VCaP (cell line): ENCODE measurements at regions not wholly inside any gene's neighbourhood (a gene's known extent, or its start where the extent isn't known, plus 50 kb on each side); places are given as distances from the start of the nearest gene placed in this dataset.
A peak's percentile ranks its signal among the peaks of the same experiment; 100 is the strongest.
"Not testable (repeated sequence)": the region's sequence is repeated elsewhere in the genome, so short reads cannot be mapped to it uniquely, and the experiment has no call there.

Experiments used
- H3K27ac ChIP-seq: fragments of 450-650 bp; 2 replicates; pipeline ENCODE4 v1.5.1; 2017
- TF ChIP-seq, protein P1 (sequence below): fragments of 450-650 bp; conservative IDR thresholded peaks from 2 replicates; pipeline ENCODE4 v1.5.1; 2017; ENCODE audit warnings: mild to moderate bottlenecking, moderate library complexity

DNA sequence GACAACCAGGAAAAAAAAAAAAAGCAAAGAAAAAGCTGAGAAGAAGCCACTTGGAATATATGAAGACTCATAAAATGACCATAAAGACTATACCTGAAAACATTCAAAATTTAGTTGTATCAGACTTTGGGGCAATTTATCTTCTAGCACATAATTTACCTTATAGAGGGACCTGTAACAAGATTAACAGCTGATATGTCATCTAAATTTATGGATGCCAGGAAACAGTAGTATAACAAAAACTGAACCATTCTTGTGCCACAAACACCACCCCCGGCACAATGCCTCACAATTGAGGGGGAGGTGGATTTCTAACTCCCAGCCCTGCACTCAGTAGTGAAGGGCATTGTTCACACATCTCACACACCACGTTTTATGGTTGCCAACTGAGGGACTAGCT is 1352.0 kb downstream of the BRINP3 start:
- TF ChIP-seq, protein P1, sequence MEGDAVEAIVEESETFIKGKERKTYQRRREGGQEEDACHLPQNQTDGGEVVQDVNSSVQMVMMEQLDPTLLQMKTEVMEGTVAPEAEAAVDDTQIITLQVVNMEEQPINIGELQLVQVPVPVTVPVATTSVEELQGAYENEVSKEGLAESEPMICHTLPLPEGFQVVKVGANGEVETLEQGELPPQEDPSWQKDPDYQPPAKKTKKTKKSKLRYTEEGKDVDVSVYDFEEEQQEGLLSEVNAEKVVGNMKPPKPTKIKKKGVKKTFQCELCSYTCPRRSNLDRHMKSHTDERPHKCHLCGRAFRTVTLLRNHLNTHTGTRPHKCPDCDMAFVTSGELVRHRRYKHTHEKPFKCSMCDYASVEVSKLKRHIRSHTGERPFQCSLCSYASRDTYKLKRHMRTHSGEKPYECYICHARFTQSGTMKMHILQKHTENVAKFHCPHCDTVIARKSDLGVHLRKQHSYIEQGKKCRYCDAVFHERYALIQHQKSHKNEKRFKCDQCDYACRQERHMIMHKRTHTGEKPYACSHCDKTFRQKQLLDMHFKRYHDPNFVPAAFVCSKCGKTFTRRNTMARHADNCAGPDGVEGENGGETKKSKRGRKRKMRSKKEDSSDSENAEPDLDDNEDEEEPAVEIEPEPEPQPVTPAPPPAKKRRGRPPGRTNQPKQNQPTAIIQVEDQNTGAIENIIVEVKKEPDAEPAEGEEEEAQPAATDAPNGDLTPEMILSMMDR, result no peak
- no peak overlapping the region for H3K27ac ChIP-seq

DNA sequence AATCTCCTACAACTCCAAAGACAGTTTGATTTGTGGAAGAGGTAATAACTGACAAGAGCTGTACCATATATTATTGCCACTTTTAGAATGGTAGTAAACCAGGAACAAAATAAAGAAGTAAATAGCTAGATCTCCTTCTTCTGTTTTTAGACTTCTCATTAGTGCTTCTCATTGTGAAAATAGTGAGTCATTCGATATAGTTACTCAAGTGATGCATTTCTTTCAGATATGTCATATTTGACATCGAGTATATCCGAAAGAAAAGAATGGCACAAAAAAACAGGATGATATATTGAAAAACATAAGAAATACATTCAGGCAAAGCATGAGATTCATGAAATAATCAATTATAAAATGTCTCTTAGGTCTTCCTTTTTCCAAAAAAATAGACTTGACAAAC is 1346.1 kb downstream of the BRINP3 start:
- H3K27ac ChIP-seq, result no peak overlapping the region
- TF ChIP-seq, protein P1, result no peak

DNA sequence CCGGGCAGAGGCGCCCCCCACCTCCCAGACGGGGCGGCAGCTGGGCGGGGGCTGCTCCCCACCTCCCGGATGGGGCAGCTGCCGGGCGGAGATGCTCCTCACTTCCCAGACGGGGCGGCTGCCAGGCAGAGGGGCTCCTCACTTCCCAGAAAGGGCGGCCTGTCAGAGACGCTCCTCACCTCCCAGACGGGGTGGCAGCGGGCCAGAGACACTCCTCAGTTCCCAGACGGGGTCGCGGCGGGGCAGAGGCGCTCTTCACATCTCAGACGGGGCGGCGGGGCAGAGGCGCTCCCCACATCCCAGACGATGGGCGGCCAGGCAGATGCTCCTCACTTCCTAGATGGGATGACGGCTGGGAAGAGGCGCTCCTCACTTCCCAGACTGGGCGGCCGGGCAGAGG is 1337.9 kb downstream of the BRINP3 start:
- not testable (repeated sequence) for H3K27ac ChIP-seq

DNA sequence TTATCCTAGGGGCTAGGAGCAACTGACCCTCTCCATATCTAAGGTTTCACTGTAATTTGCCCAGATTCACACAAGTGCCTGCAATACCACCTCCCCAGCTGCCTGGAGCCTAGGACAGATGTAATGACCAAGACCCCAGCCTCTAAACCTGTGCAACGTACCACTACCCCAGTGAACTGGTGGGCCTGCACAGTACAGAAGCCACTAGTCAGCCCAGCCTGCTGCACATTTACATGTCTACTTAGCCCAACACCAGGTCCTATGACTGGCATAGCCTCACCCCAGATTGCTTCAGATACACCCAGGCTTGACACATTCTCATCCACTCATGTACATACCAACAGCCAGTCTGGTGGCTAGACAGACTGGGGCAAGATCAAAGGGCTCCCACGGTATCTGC is 1336.6 kb downstream of the BRINP3 start:
- TF ChIP-seq, protein P1, result no peak
- no peak overlapping the region for H3K27ac ChIP-seq

DNA sequence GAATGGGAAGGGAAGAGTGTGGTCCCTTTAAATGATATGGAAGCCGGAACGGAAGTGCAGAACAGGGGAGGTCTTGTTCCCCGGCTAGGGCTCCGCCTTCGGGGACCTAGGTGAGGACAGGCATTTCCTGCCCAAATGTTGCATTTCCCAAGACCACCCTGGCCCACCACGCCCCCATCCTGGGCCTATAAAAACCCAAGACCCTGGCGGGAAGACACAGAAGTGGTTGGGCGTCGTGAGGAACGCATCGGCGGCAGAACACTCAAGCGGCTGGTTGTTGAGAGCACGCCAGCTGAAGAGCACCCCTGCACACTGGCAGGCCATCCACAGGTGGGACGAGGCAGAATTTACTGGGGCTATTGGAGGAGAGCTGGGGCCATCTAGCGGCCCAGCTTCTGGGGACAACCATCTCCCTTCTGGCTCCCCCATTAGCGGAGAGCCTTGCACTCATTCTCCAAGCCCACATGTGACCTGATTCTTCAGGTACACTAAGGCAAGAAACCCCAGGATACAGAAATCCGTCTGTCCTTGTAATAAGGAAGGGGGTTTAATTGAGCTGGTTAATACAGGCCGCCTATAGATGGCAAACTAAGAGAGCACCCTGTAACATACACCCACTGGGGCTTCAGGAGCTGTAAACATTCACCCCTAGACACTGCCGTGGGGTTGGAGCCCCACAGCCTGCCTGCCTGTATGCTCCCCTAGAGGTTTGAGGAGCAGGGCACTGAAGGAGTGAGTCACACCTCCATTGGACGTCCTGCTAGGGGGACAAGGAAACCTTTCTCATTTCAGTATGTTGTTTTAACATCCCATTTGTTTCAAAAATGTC is 1327.9 kb downstream of the BRINP3 start:
- TF ChIP-seq, protein P1, result peak; percentile 42
- no peak overlapping the region for H3K27ac ChIP-seq

DNA sequence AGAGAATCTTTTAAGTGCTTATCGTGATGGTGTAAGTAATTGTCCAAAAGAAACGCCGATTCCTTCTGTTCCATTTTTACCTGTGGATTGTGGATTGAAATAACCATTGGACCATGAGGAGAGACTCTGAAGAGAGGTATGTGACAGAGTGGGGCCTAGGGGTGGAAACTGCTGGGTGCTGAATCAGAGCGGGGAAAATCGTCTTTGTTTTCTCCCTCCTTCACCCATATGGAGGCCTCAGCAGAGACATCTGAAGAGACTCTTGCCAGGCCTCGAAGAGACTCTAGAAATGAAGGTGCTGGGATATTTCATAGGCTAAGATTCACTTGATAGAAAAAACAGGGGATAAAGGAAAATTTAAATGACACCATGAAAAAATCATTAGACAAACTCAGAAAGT is 1327.0 kb downstream of the BRINP3 start:
- TF ChIP-seq, protein P1, result no peak
- H3K27ac ChIP-seq, result no peak overlapping the region

DNA sequence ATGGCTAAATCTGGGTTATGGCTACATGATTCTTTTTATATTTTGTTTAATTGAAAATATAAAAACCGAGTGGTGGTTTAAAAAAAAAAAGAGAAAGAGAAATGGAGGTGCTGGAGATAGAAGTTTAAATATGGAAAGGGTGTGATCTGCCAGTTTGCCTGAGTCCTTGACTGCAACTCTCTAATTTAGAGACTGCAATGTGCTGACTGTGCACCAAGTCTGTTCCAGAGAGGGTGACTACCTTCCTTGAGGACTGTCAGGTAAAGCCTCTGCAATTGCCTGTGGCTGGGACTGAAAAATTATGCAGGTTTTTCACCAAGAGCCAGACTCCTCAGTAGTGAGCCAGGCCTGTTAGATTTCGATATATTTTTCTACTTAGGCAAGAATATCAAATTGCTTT is 1326.3 kb downstream of the BRINP3 start:
- no peak overlapping the region for H3K27ac ChIP-seq

DNA sequence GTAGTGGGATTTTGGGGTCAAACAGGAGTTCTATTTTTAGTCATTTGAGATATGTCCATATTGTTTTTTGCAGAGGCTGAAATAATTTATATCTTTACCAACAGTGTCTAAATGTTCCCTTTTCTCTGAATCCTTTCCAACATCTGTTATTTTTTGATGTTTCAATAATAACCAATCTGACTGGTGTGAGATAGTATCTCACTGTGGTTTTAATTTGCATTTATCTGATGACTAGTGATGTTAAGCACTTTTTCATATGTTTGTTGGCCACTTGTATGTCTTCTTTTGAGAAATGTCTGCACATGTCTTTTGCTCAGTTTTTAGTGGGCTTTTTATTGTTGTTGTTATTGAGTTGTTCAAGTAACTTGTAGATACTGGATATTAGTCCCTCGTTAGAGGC is 1325.0 kb downstream of the BRINP3 start:
- TF ChIP-seq, protein P1, result no peak
- H3K27ac ChIP-seq, result no peak overlapping the region

More for the DNA sequence above, 1326.3 kb downstream of the BRINP3 start:
- TF ChIP-seq, protein P1, result no peak
